ENCODE measurements at regions not wholly inside any gene's neighbourhood (a gene's known extent, or its start where the extent isn't known, plus 50 kb on each side); places are given as distances from the start of the nearest gene placed in this dataset.

GRCh38 chr9:20236676-20237075 lies 385.6 kb downstream of the MLLT3 start:
- no peak for FAIRE-seq
- H4K91ac ChIP-seq (replicated peaks; ENCODE audit: insufficient read length, low read length): no peak overlapping the region
- H2BK120ac ChIP-seq (replicated peaks; ENCODE audit: low read depth, low read length): no peak overlapping the region
- no peak overlapping the region for H2BK20ac ChIP-seq (ENCODE audit: low read length)
- H3K4ac ChIP-seq (replicated peaks; ENCODE audit: insufficient read length, low read depth, low read length): no peak overlapping the region
- H3K14ac ChIP-seq (ENCODE audit: insufficient read length): no peak overlapping the region
- POLR2A ChIA-PET (ENCODE audit: partially characterized antibody): no interaction called here
- H4K20me1 ChIP-seq (replicated peaks in 1 of 2; ENCODE audit: control insufficient read depth in 1 of 2, insufficient read depth in 2 of 2, low read length in 2 of 2): no peaks in the 10 kb centered on the region
- H2AFZ ChIP-seq (ENCODE audit: low read length): no peak overlapping the region
- H3K23me2 ChIP-seq (ENCODE audit: low read depth, low read length): no peaks in the 10 kb centered on the region
- 0 out of 7 replicates have a peak, but pooled peaks cover 0 to 3% (median 0%) of the 10 kb centered on the region in 4 experiments for H3K27me3 ChIP-seq (replicated peaks in 1 of 4; ENCODE audit: control insufficient read depth in 3 of 4, extremely low read depth in 1 of 4, insufficient read depth in 3 of 4, low read length in 3 of 4)
- no peak overlapping the region for H3K18ac ChIP-seq (ENCODE audit: extremely low read depth, low read length)
- CTCF ChIA-PET (ENCODE audit: partially characterized antibody): no interaction called here
- H3K4me2 ChIP-seq (ENCODE audit: insufficient read depth in 1 of 2, low read depth in 2 of 2, low read length in 2 of 2): no peak overlapping the region
- no peaks in the 10 kb centered on the region for H3K79me2 ChIP-seq (ENCODE audit: control insufficient read depth in 1 of 2, insufficient read depth in 2 of 2, low read length in 2 of 2)
- no peak for DNase-seq (ENCODE audit: low read depth in 1 of 2, low spot score in 2 of 2)
- H2BK12ac ChIP-seq (ENCODE audit: low read depth, low read length): no peak overlapping the region
- no peak overlapping the region for H3K9ac ChIP-seq (replicated peaks in 1 of 4; ENCODE audit: extremely low read depth in 1 of 4, low read depth in 3 of 4, low read length in 3 of 4)
- H3K9me3 ChIP-seq (ENCODE audit: insufficient read depth in 2 of 2, low read depth in 1 of 2, low read length in 1 of 2): peaks cover 13 to 18% of the 10 kb centered on the region in 2 experiments
- 85% methylated on average over 4 of the region's 4 CpGs; no CpG with 5 or more reads in 1 of the 2 experiments for WGBS, 2 experiments (ENCODE audit: extremely low coverage in 1 of 2, insufficient coverage in 1 of 2, insufficient read length in 1 of 2, insufficient replicate concordance in 2 of 2, low coverage in 1 of 2, low lambda C conversion rate in 2 of 2, missing lambda C conversion rate in 1 of 2)
- H3K4me1 ChIP-seq (replicated peaks in 1 of 4; ENCODE audit: control insufficient read depth in 3 of 4, insufficient read depth in 4 of 4, low read length in 3 of 4): no peaks in the 10 kb centered on the region
- H2AK5ac ChIP-seq (ENCODE audit: low read depth, low read length): no peak overlapping the region
- H4K5ac ChIP-seq (ENCODE audit: insufficient read length, low read depth, low read length): no peak overlapping the region
- H2BK15ac ChIP-seq (ENCODE audit: low read length): no peak overlapping the region
- no peak overlapping the region for H3K4me3 ChIP-seq (ENCODE audit: extremely low read depth in 1 of 4, insufficient read depth in 2 of 4, low read depth in 3 of 4, low read length in 4 of 4)
- H3K56ac ChIP-seq (replicated peaks; ENCODE audit: insufficient read length, low read depth, low read length): no peak overlapping the region
- no peak overlapping the region for H3K27ac ChIP-seq (ENCODE audit: low read depth, low read length)
- H3K79me1 ChIP-seq (ENCODE audit: low read depth, low read length): no peaks in the 10 kb centered on the region
- no peak overlapping the region for H3K23ac ChIP-seq (ENCODE audit: insufficient read length)
- peaks cover 0 to 6% (median 0%) of the 10 kb centered on the region in 4 experiments; a peak in 2 of 8 replicates for H3K36me3 ChIP-seq (ENCODE audit: control insufficient read depth in 2 of 4, insufficient read depth in 4 of 4, low read length in 3 of 4)
- no peak overlapping the region for H4K8ac ChIP-seq (ENCODE audit: extremely low read depth, insufficient read depth, low read length)
- H2BK5ac ChIP-seq (ENCODE audit: low read depth, low read length): no peak overlapping the region
- TF ChIP-seq EZH2 (IDR thresholded peaks at IDR 0.05; ENCODE audit: low read depth, low read length, severe bottlenecking) (no peak), BRCA1 (IDR thresholded peaks at IDR 0.05; ENCODE audit: low read depth, low read length) (no peak), NANOG (IDR thresholded peaks at IDR 0.05; ENCODE audit: insufficient read depth, low read depth, low read length, poor library complexity, severe bottlenecking) (no peak), ATF2 (IDR thresholded peaks at IDR 0.05; ENCODE audit: low read length) (no peak), KDM5A (IDR thresholded peaks at IDR 0.05; ENCODE audit: low read length) (no peak), YY1 (IDR thresholded peaks at IDR 0.05; ENCODE audit: low read depth, low read length) (no peak), RBBP5 (IDR thresholded peaks at IDR 0.05; ENCODE audit: borderline replicate concordance, low read depth, low read length) (no peak), SIRT6 (IDR thresholded peaks at IDR 0.05; ENCODE audit: low read length) (no peak), CBX8 (IDR thresholded peaks at IDR 0.05; ENCODE audit: borderline replicate concordance, low read depth, low read length) (no peak), POU5F1 (IDR thresholded peaks at IDR 0.05; ENCODE audit: low read depth, low read length) (no peak), GTF2F1 (IDR thresholded peaks at IDR 0.05; ENCODE audit: borderline replicate concordance, low read depth, low read length) (no peak)

Data from H1 (cell line).